ENCODE measurements at regions not wholly inside any gene's neighbourhood (a gene's known extent, or its start where the extent isn't known, plus 50 kb on each side); places are given as distances from the start of the nearest gene placed in this dataset.

GRCh38 chr11:80473562-80473961, 1032.7 kb upstream of the TENM4 start:
- WGBS, 2 experiments (ENCODE audit: extremely low coverage in 2 of 2, insufficient read length in 1 of 2): 77% methylated on average over 3 of the region's 3 CpGs; no CpG with 5 or more reads in 1 of the 2 experiments
- intact Hi-C loops (cut with micrococcal nuclease) (no loop called here), in situ Hi-C loops (cut with MboI; ENCODE audit: low sequenced_read_pairs) (no loop called here), dilution Hi-C loops (cut with HindIII; ENCODE audit: low sequenced_read_pairs, unreplicated experiment) (no loop called here)
- H3K27me3 ChIP-seq (ENCODE audit: control insufficient read depth, insufficient read depth, low read length): no peaks in the 10 kb centered on the region
- no peak overlapping the region for H2AK9ac ChIP-seq (replicated peaks; ENCODE audit: low read depth, low read length, poor library complexity)
- H4K8ac ChIP-seq (ENCODE audit: low read depth in 2 of 2, low read length in 2 of 2): no peak overlapping the region
- no peaks in the 10 kb centered on the region for H4K20me1 ChIP-seq (ENCODE audit: insufficient read depth, low read length)
- no peaks in the 10 kb centered on the region for H3K36me3 ChIP-seq (ENCODE audit: control insufficient read depth, insufficient read depth, low read length)
- H3K79me1 ChIP-seq (ENCODE audit: low read depth in 1 of 2, low read length in 2 of 2): no peaks in the 10 kb centered on the region
- DNase-seq (no peak), ATAC-seq (ENCODE audit: low read depth) (no peak)
- no peak overlapping the region for H3K9ac ChIP-seq (ENCODE audit: low read depth, low read length)
- H4K91ac ChIP-seq (ENCODE audit: insufficient read depth, low read depth, low read length): no peak overlapping the region
- no peak overlapping the region for H3K18ac ChIP-seq (ENCODE audit: low read depth, low read length)
- H3K4me3 ChIP-seq (ENCODE audit: insufficient read depth, low read depth, low read length): no peak overlapping the region
- H3K9me3 ChIP-seq (ENCODE audit: control insufficient read depth, insufficient read depth, low read length): no peaks in the 10 kb centered on the region
- H3K23ac ChIP-seq (ENCODE audit: low read depth, low read length): no peak overlapping the region
- no peaks in the 10 kb centered on the region for H3K4me1 ChIP-seq (ENCODE audit: control insufficient read depth, insufficient read depth, low read length)
- H3K27ac ChIP-seq (ENCODE audit: insufficient read depth, low read length): no peak overlapping the region
- CTCF ChIA-PET: no interaction called here
- H2BK15ac ChIP-seq (ENCODE audit: low read depth, low read length): no peak overlapping the region
- BruUV-seq (replicated peaks): no TSS peak
- H3K4me2 ChIP-seq (ENCODE audit: low read depth, low read length): no peak overlapping the region
- no peak overlapping the region for H2AK5ac ChIP-seq (ENCODE audit: low read depth, low read length)
- H3K14ac ChIP-seq (replicated peaks; ENCODE audit: low read depth, low read length): no peak overlapping the region
- POLR2A ChIA-PET (ENCODE audit: unreplicated experiment): no interaction called here
- no peak overlapping the region for H2BK120ac ChIP-seq (ENCODE audit: low read depth, low read length)
- no peaks in the 10 kb centered on the region for H3K9me1 ChIP-seq (ENCODE audit: insufficient read depth, low read length)
- no peak overlapping the region for H3K4ac ChIP-seq (ENCODE audit: low read depth, low read length)
- no peak overlapping the region for H4K5ac ChIP-seq (ENCODE audit: low read depth, low read length)
- H2AFZ ChIP-seq (replicated peaks; ENCODE audit: low read length, poor library complexity): no peak overlapping the region
- no peak overlapping the region for H3K56ac ChIP-seq (ENCODE audit: extremely low read depth, insufficient read depth, low read length)
- TF ChIP-seq ELK1 (IDR thresholded peaks at IDR 0.05; ENCODE audit: borderline replicate concordance, low read depth, low read length) (no peak), SMC3 (IDR thresholded peaks at IDR 0.05; ENCODE audit: low read depth, low read length) (no peak), MAZ (IDR thresholded peaks at IDR 0.05; ENCODE audit: borderline replicate concordance, low read depth, low read length) (no peak), NFE2L2 (IDR thresholded peaks at IDR 0.05; ENCODE audit: low read depth, low read length) (no peak), CEBPB (IDR thresholded peaks at IDR 0.05; ENCODE audit: low read depth, low read length) (no peak)
- no peak overlapping the region for H2BK20ac ChIP-seq (ENCODE audit: low read depth, low read length)
- no peak overlapping the region for H2BK5ac ChIP-seq (ENCODE audit: low read depth, low read length, poor library complexity, severe bottlenecking)
